Ovary (tissue), 3 donors: ENCODE measurements at regions not wholly inside any gene's neighbourhood (a gene's known extent, or its start where the extent isn't known, plus 50 kb on each side); places are given as distances from the start of the nearest gene placed in this dataset.

Source experiments
- EP300 ChIP-seq: sonication (generic); formaldehyde crosslinking; IDR thresholded peaks from one replicate; pipeline ENCODE4 v1.6.1; 2017; ENCODE audit warnings: antibody characterized with exemption
- POLR2A ChIP-seq: fragments of 450-650 bp; IDR thresholded peaks from one replicate; pipeline ENCODE4 v1.6.1; 2017; ENCODE audit warnings: antibody characterized with exemption, mild to moderate bottlenecking, moderate library complexity
- TF ChIP-seq, protein P1 (sequence below), 3 donors: fragments of 450-650 bp in 2 of 3; fragments of 200-600 bp in 1 of 3; IDR thresholded peaks; one replicate each; pipeline versions ENCODE4 v1.5.1 to v1.8.0; 2016 to 2022; ENCODE audit warnings: antibody characterized with exemption in 3 of 3, mild to moderate bottlenecking in 1 of 3
- donor health status: DM: no; HTN: no; CAD: no.

DNA sequence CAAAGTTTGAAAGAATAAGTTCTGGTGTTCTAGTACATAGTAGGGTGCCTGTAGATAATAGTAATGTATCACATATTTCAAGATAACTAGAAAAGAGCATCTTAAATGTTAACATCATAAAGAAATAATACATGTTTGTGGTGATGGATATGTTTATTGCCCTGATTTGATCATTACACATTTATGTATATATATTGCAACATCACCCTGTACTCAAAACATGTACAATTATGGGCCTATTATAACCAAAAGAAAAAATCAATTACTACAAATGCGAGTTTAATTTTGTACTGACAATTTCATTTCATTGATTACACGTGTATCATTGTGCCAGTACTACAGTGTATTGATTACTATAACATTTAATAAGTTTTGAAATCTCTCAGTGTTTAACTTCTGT is 609.2 kb upstream of the BRINP3 start:
- TF ChIP-seq, protein P1, sequence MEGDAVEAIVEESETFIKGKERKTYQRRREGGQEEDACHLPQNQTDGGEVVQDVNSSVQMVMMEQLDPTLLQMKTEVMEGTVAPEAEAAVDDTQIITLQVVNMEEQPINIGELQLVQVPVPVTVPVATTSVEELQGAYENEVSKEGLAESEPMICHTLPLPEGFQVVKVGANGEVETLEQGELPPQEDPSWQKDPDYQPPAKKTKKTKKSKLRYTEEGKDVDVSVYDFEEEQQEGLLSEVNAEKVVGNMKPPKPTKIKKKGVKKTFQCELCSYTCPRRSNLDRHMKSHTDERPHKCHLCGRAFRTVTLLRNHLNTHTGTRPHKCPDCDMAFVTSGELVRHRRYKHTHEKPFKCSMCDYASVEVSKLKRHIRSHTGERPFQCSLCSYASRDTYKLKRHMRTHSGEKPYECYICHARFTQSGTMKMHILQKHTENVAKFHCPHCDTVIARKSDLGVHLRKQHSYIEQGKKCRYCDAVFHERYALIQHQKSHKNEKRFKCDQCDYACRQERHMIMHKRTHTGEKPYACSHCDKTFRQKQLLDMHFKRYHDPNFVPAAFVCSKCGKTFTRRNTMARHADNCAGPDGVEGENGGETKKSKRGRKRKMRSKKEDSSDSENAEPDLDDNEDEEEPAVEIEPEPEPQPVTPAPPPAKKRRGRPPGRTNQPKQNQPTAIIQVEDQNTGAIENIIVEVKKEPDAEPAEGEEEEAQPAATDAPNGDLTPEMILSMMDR (IDR thresholded peaks at IDR 0.05): no peak
- TF ChIP-seq POLR2A (no peak), EP300 (no peak)
